COLO668 (cell line): ENCODE measurements at regions not wholly inside any gene's neighbourhood (a gene's known extent, or its start where the extent isn't known, plus 50 kb on each side); places are given as distances from the start of the nearest gene placed in this dataset.
"Not testable (repeated sequence)": the region's sequence is repeated elsewhere in the genome, so short reads cannot be mapped to it uniquely, and the experiment has no call there.

Experiments
- DNase-seq: peaks from one replicate; lab custom pipeline; 2025; ENCODE audit not compliant: unreplicated experiment; lab: John Stamatoyannopoulos, UW

DNA sequence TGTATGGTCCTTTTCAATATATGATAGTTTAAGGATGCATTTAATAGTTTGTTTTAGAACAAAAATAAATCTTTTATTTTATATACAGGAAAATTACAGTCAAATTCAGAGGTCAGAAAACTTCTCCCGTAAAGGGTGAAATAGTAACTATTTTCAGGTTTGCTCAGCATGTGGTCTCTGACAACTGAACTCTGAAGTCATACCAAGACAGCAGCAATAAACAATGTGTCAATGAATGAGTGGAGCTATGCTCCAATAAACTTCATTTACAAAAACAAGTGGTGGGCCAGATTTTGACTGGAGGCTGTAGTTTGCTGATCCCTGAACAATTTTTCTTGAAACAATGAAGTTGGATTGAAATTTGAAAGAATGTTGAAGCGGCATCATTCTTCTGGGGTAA, 123.6 kb downstream of the ZNF248 start:
- DNase-seq, result no peak

DNA sequence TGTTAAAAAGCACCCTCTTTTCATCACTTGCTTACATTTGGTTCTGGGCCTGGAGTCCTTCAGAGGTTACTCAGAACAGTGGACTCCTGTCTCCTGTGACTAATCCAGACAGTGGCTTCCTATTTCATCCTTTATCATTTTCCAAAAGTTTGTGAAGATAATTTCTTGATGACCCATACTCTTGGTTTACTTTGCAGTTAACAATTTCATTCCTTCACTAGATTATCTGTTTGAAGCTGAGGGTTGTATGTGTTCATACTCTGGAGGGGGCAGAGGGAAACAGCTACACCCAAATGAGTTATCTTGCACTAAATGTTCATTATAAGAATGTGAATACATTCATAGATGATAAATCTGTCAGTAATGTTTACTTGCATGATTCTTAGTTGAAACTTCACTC, 124.7 kb downstream of the ZNF248 start:
- DNase-seq, result no peak

DNA sequence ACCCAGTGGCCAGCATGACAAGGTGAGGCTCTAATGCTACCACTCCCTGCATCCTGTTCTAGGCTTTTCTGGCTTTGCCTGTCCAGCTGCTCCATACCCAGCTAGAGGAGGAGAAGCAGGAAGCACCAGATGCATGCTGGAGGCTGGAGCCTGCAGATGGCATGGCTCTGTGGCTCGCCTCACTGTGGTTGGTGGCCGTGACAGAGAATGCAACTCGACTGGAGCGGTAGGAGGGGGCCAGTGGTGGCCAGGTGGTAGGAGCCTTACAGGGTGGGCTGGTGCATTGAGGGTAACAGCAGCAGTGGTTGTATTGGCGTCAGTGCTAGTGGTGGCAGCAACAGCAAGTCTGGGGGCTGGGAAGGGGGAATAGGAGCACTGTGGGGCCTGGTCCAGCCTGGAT, 128.6 kb downstream of the ZNF248 start:
- DNase-seq, result no peak

DNA sequence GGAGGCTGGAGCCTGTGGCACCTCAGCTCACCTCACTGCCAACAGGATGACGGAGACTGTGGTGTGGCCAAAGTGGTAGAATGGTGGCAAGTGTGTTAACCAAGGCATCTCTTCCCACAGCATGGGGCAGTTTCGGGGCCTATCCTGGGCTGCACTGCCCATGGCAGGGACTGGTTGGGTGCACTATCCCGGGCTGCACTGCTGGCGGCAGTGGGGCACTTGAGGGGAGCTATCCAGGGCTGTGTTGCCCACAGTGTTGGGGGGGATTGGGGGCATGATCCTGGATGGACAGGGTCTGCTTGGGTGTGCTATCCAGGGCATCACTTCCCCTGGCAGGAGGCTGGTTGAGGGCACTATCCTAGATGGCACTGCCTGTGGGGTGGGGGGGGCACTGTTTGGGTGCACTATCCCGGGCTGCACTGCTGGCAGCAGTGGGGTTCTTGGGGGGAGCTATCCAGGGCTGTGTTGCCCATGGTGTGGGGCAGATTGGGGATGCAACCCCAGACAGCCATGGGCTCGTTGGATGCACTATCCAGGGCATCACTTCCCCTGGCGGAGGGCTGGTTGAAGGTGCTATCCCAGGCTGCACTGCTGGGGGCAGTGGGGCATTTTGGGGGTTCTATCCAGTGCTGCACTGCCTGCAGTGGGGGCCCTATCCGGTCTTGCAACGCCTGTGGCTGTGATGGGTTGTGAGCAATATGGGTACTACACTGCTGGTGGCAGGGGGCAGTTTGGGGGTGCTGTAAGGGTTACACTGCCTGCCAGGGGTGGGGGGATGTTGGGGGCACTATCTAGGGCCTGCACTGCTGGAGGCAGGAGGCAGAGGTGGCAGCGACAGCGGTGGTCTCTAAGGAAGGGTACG, 129.7 kb downstream of the ZNF248 start:
- no peak for DNase-seq

DNA sequence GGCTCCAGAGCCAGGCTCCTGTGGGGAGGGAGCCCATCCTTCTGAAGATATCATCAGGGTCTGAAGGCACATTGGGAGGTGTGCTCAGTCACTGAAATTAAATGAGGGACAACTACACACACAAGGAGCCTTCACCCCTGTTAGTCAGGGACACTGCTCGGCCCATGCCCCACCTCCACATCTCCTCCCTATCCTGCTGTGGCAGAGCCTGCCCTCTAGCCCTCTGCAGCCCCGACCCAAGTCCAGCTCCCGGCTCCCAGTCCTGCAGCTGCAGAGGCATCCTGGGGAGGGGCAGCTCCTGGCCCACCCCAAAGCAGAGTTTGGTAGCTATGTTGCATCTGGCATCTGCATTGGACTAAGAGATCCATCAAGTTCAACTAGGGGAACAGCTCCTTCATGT, 136.3 kb downstream of the ZNF248 start:
- no peak for DNase-seq

DNA sequence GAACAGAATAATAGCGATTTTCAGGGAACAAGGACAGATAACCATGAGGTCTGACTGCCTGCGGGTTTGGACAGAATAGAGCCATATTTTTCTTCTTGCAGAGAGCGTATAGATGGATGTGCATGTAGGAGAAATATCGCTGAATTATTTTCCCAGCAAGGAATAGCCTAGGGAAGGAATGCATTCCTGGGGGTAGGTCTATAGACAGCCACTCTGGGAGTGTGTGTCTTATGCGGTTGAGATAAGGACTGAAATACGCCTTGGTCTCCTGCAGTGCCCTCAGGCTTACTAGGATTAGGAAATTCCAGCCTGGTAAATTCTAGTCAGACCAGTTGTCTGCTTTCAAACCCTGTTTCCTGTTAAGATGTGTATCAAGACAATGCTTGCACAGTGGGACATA, 139.3 kb downstream of the ZNF248 start:
- not testable (repeated sequence) for DNase-seq

DNA sequence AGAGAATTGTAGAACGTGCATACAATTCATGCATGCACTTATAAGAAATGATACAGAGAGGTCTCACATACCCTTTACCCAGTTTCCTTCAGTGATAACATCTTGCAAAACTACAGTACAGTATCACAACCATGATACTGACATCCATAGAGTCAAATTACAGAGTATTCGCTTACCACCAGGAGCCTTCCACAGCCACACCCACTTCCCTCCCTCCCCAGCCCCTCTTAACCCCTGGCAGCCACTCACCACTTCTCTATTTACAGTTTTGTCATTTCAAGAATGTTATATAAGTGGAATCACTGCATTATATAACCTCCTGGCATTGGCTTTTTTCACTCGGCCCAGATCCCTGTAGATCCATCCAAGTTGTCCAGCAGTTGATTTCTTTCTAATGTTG, 143.8 kb downstream of the ZNF248 start:
- no peak for DNase-seq

DNA sequence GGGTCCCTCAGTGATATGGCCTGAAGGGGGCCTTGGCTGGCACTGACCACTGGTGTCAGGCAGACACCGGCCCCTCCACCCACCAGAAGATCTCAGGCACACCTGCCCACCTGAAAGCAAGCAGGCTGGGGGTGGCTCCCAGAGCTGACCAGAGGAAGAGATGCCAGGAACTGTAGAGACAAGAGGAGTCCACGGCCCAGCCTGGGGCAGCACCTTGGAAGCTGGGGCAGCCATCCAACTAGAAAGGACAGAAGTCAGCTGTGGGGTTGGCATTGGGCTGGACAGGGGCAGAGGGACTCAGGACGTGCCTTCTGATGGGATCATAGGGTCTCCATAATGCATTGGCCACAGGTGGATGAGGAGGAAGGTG, 144.3 kb downstream of the ZNF248 start:
- no peak for DNase-seq

DNA sequence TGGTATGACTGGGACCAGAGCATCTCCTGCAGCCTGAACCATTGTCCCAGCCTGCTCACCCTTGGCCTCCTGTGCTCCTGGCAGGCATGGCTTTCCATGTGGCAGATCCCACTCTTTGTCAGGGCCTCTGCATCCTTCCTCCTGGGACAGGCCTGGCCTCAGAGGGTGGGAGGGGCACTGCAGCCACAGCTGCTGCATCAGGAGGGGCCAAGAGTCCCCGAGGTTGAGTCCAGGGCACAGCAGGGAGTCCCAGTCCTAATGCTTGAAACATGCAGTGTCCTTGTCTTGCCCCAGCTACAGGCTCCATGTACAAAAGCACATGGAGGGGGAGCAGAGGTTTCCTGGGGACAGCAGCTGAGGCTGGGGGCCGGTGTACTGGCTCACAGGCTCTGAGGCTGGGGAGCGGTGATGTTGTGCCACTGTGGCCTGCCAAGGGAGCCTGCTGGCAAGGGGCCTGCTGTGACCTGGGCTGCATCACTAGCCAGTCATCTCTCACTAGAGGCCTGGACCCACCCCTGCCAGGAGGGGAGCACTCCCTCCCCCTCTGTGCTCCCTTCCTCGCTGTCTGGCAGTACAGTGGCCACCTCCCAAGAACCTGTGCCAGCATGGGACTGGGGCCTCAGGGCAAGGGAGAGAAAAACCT, 144.8 kb downstream of the ZNF248 start:
- no peak for DNase-seq

DNA sequence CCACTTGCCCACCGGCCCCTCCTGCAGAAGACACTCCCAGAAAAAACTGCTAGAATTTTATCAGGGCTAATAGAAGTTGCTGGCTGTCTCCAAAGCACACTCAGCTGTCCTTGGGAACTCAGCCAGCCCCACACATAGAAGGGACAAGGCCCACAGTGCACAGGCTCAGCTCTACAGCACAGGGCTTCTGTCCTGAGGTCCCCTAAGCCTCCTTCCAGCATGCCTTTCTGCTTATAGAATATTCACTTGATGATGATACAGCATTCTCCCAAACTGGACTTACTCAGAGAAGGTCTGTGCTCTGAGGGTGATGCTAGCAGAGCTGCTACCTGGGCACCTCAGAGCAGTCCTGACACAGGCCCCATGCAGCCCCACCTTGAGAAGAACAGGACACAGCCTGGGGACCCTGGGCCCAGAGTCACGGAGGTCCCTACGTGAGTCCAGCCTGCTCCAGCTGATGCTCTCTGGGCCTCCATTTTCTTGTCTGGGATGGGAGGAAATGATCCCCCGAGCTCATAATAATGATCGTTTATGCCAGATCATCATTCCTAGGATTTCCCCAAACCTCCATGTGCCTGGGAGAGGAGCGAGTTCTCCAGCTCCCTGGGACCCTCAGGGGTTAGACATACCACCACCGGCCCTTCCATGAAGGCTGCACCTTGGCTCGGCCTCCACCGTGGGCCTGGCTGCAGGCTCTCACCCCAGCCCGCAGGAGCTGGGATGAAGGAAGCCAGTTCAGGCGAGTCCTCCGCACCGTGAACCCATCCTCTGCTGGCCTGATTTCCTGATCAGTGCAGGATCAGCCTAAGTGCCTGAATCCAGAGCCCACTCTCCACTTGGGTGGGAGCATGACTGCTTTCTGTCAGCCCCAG, 145.6 kb downstream of the ZNF248 start:
- DNase-seq, result no peak

DNA sequence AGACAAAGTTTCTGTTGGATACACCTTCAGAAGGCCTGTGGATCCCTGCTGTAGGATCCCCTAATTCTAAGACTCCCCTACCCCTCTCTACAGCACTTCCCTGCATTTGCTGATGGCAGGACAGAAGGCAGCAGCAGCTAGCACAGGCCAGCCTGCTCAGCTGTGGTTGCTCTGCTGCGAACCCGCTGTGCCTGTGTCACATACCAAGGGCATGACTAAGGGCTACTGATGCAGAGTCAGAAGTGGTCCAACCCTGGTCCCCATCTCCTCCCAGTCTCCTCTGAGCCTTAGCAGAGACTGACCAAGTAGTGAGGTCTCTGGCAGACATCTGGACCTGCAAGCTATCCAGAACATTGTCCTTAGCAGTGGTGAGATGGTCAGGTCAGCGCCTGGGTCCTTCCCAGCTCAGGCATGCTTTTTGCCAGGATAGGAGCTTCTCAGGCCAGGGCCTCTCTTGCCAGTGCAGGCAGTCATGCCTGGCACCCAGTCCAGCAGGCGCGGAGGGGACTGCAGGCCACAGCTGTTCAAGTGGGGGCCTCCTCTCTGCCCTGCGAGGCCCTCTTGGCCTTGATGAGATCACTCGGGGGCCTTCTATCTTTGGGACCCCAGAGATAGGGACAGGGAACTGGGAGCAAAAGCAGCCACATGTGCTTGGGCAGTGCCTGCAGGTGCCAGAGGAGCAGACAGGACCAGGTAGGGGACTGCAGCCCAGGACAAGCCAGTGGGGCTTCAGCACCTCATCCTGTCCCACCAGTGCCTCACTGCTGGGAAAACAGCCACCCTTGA, 146.4 kb downstream of the ZNF248 start:
- DNase-seq, result no peak

DNA sequence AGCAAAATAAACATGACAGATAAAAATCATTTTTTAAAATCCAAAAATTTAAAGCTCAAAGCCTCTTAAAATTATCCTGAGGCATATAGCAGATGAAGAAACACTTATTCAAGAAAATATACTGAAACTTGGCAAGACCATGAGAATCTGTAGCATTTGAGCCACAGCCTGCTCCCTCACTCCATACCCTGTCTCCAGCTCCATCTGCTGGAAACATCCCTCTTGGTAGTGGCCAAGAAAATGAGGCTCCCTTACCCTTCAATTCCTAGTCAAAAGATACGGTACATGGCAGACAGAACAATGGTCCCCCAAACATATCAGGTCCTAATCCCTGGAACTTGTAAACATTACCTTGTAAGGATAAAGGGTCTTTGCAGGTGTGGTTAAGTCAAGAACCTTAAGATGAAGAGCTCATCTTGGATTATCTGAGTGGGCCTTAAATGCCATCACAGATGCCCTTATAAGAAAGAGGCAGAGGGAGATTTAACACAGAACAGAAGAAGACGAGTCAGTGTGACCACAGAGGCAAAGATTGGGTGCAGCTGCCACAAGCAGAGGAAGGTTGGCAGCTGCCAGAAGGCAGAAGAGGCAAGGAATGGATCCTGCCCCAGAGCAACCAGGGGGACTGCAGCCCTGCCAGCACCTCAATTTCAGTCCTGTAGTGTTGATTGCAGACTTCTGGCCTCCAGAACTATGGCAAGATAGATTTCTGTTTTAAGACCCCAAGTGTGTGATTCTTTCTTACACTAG, 149.4 kb downstream of the ZNF248 start:
- DNase-seq, result no peak

DNA sequence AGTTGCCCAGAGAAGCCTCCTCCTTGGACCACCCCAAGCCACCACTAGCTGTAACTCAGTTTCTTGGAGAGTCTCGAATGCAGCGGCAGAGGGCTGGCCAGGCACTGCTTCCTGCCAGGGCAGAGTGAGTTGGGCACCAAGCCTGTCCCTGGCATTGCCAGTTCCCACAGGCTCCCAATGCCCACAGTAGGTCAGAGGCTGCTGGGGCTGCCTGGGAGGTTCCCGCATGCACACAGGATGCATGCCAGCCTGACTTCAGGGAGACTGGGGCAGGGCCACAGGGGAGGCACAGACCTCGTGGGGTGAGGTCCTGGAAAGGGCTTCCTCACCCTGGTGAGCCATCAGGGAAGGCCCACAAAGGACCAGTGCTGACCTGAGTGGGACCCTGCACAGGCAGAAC, 152.8 kb downstream of the ZNF248 start:
- no peak for DNase-seq

DNA sequence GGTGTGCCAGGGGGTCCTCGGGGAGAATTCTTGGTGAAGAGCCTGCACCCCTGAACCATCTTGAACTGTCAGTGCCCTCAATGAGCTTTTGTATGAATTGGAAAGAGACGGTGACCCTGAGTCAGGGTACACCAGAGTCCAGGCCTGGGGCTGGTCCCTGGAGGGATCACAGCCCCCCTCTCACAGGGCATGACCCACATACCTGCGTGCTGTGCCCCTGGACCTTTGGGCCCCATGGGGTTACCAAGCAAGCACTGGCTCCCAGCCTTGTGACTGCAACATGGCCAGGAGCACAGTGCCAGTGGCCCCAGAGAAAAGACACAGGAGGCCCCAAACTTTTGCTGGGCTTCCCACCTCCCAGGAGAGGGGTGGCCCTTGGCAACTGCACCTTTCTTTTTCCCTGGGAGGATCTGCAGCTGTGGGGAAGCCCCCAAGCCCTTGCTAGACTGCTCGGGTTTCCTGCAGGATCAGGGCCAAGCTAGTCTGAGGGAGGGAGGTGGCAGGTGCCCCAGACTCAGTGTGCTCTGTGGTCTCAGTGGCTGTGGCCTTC, 153.5 kb downstream of the ZNF248 start:
- no peak for DNase-seq

DNA sequence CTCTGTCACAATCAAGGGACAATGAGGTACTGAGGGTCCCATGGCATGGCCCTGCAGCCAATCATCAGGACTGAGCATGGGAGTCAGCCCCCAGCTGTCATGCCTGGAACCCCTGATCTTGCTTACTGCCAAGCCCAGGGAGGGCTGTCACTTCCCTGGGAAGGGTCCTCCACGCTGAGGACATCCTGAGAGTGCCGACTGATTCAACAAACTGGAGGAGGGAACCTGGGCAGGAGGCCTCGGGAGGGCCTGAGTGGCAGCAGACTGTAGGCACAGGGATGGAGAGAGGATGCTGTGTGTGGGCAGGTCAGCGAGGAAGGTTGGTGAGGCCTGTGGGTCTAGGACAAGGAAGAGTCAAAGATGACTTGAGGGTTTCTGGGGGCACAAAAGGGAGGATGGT, 154.3 kb downstream of the ZNF248 start:
- DNase-seq, result no peak

DNA sequence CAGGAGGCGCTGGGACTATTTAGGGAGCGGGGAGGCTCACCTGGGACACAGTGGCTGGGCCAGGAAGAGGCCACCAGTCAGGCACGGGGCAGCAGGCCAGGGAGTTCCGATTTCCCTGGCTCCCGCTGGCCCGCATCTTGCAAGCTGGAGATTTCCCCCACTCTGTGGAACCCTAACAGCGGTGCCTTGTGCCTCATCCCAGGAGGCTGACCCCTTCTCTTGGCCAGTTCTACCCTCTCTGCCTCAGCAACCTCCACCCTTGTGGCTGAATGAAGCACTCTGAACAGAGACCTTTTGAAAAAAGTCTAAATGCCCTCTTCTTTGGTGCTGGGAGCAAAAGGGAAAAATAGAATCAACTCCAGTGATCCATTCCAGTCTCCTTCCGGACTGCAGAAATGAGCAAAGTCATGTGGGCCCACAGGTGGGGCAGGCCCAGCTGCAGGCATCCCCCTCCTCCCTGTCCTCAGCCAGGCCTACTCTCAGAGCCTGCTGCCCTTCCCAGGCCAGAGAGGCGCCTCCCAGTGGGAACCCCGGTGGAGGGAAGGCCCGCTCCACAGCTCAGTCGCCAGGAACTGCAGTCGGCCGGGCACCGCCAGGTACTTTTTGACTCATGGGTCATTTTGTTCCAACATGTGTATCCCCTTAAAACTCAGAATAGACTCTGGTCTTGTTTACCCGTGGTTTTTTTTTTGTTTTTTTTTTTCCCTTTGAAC, 155.5 kb downstream of the ZNF248 start:
- DNase-seq, result no peak

DNA sequence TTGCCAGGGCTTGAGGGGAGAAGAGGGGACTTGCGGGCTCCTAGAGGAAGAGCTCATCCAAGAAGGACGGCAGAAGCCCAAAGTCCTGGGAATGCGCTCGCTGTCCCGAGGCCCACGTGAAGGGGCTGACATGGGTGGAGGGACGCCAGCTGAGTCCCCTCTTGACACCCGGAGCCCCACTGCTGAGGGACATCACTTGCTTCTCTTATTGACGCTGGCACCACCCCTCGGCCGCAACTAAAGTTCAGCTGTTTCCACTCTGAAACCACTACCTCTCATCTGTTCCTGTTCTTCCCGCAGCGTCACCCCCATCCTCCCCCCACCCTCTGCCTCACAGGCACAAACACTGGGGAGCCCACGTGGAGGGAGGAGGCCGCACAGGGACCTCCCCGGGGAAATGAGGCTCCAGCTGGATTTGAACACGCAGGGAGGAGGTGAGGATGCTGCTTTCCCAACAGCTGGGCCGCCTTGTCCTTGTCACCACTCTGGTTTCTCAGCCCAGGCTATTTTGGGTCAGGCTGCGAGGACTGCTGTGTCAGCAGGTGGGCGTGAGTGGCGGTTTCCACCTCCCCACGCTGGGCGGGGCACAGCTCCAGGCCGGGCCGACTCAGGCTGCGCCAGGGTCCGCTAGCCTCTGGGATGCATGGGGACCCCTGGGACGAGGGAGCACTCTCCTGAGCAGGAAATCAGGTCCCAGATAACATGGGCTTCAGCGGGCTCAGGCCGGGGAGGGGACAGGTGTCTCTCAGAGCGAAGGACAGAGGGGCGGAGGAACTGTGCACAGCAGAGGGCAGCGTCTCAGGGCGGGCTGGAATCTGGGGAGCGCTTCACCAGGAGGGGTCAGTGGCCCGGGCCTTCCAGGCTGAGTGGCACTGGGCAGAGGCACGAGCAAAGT, 156.3 kb downstream of the ZNF248 start:
- DNase-seq, result no peak

DNA sequence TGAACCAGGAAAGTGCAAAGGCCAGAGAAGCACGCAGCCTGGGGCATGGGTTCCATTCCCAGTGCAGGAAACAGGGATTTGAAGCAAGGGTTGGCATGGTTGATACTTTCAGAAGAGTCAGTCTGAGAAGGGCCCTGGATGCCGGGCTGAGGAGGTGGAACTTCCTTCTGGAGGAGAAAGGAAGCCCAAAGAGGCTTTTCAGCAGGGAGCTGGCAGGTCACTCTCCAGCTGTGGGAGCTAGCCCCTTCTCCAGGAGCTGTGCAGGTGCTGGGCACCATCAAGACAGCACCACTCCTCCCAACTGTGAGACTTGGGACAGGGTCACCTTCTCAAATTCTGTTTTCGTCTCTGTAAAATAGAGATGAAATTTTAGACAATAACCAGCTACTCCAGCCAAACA, 169.8 kb downstream of the ZNF248 start:
- DNase-seq, result no peak
